Hepatocyte (in vitro differentiated cells): ENCODE measurements at regions not wholly inside any gene's neighbourhood (a gene's known extent, or its start where the extent isn't known, plus 50 kb on each side); places are given as distances from the start of the nearest gene placed in this dataset.

Source experiments
- CTCF ChIP-seq: fragments of 200-600 bp; sonication (generic); IDR thresholded peaks from 2 replicates; pipeline ENCODE4 v1.5.1; 2016; ENCODE audit warnings: antibody characterized with exemption, mild to moderate bottlenecking; ENCODE audit not compliant: poor library complexity
- EZH2 ChIP-seq: fragments of 200-600 bp; sonication (generic); IDR thresholded peaks from 2 replicates; pipeline ENCODE4 v1.6.1; 2016; ENCODE audit warnings: antibody characterized with exemption, mild to moderate bottlenecking, borderline replicate concordance

- no peak for TF ChIP-seq EZH2
- no peak for TF ChIP-seq CTCF
Measured at GRCh38 chr18:61607867-61608266, 274.6 kb downstream of the CDH20 start.
